Activated naive CD4-positive, alpha-beta T cell treated with anti-CD3 and anti-CD28 coated beads, Interleukin-2, amount 50 U/mL, for 24 hours (primary cell): ENCODE measurements at regions not wholly inside any gene's neighbourhood (a gene's known extent, or its start where the extent isn't known, plus 50 kb on each side); places are given as distances from the start of the nearest gene placed in this dataset.

Experiments used
- H3K27ac Mint-ChIP-seq: one replicate; pipeline ENCODE4 v1.8.0; 2021; ENCODE audit warnings: mild to moderate bottlenecking, mixed read lengths
- H3K27me3 Mint-ChIP-seq: one replicate; pipeline ENCODE4 v1.8.0; 2021; ENCODE audit warnings: mixed read lengths
- H3K36me3 Mint-ChIP-seq: one replicate; pipeline ENCODE4 v1.8.0; 2021; ENCODE audit warnings: mixed read lengths
- H3K4me1 Mint-ChIP-seq: one replicate; pipeline ENCODE4 v1.8.0; 2021; ENCODE audit warnings: mixed read lengths
- H3K4me3 Mint-ChIP-seq: one replicate; pipeline ENCODE4 v1.8.0; 2021; ENCODE audit warnings: mild to moderate bottlenecking, mixed read lengths
- H3K9me3 Mint-ChIP-seq: one replicate; pipeline ENCODE4 v1.8.0; 2021; ENCODE audit warnings: mixed read lengths

DNA sequence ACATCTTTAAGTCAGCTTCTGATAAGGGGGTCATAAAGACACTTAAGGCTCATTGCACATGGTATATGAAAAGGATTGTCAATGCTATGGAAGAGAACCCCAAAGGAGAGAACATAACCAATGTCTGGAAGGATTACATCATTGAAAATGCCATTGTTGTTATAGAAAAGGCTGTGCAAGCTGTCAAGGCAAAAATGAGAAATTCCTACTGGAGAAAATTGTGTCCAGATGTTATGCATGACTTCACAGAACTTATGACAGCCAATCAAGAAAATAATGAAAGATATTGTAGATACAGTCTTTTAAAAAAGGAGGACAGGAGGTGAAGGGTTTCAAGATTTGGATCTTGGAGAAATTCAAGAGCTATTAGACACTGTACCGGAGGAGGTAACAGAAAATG is 96.3 kb upstream of the MBNL1 start:
- Mint-ChIP-seq H3K27ac (no peak overlapping the region), H3K4me3 (no peak overlapping the region), H3K27me3 (no peaks in the 10 kb centered on the region), H3K4me1 (no peaks in the 10 kb centered on the region), H3K9me3 (no peaks in the 10 kb centered on the region), H3K36me3 (peaks cover 8% of the 10 kb centered on the region)

DNA sequence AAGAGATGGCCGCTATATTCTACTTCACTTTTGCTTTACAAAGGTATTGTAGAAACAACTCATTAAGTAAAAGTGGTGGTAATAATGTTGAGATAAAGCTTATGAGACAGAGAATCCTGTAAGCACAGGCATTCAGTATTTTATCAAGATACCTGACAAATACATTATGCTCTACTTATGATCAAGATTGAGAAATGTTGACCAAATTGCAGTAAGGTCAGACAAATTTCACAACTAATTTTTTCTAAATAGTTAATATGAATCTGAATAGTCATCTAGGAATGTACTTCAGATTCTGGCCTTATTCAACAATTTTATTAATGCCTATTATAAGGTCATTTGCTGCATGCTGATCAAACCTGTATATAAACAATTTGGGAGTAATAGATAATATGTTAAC is 95.1 kb upstream of the MBNL1 start:
- Mint-ChIP-seq H3K4me3 (no peak overlapping the region), H3K27ac (no peak overlapping the region), H3K36me3 (peaks cover 8% of the 10 kb centered on the region), H3K9me3 (no peaks in the 10 kb centered on the region), H3K27me3 (no peaks in the 10 kb centered on the region), H3K4me1 (peaks cover 11% of the 10 kb centered on the region)

DNA sequence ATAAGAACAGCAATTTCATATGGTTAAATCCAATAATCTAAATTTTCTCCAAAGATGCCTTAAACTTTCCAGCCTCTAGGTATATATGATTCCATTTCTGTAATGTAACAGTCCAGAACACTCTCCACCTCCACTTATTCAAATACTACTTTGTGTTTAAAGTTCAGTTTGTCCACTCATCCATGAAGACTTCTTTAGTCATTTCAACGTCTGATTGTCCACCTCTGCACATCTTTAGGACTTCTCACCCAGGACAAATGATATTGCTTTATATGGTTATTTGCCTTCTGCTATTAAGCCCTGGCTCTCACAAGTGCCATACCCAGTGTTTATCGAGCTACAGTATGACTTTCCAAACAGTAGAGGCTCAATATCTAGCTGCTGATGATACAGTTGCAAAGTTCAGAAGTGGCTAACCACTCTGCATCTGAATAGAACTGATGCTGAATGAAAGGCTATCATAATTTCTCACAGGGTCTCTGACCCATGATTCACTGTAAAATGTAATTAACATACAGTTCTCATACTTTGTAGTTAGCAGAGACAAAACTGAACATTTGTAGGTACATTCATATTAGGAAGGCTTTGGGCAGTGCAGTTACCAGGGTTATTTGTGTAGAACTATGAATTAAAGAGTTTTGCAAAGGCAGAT is 93.7 kb upstream of the MBNL1 start:
- Mint-ChIP-seq H3K9me3 (no peaks in the 10 kb centered on the region), H3K4me3 (no peak overlapping the region), H3K4me1 (peaks cover 25% of the 10 kb centered on the region), H3K36me3 (peaks cover 8% of the 10 kb centered on the region), H3K27ac (no peak overlapping the region), H3K27me3 (no peaks in the 10 kb centered on the region)

DNA sequence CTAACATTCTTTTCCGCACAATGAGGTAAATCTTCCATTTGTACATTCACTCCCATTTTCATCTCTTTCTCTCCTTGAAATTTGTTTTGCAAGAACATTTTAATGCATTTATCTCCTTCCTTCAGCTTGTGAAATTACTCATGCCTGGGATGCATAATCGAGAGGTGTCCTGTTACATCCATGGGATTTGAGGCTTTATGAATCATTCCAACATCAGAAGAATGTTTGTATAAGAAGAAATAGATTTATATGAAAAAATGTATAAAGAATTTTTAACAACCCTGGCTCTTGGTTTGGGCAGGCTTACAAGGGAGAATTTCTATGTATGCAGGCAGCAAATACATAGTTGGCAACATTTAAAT is 93.2 kb upstream of the MBNL1 start:
- Mint-ChIP-seq H3K4me3 (no peak overlapping the region), H3K4me1 (peaks cover 27% of the 10 kb centered on the region), H3K27me3 (no peaks in the 10 kb centered on the region), H3K27ac (no peak overlapping the region), H3K9me3 (no peaks in the 10 kb centered on the region), H3K36me3 (peaks cover 8% of the 10 kb centered on the region)

DNA sequence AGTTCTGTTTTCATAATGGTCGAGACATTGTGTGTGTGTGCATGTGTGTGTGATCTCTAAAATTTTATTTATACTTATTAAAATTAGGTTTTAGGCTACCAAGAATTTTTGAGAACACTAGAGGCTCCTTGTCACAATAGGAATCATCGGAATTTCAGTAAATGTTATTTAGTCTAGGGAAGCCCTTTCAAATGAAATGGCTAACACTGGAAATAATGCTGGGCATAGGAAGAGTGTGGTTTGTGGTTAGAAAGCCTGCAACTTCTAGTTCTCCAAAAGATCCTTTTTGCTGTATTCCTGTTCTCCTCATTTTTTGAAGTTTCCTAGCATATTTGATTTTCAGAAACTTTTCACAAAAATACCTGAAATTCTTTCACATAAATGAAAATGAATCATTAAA is 92.5 kb upstream of the MBNL1 start:
- Mint-ChIP-seq H3K27ac (no peak overlapping the region), H3K27me3 (no peaks in the 10 kb centered on the region), H3K36me3 (peaks cover 8% of the 10 kb centered on the region), H3K9me3 (no peaks in the 10 kb centered on the region), H3K4me3 (no peak overlapping the region), H3K4me1 (peaks cover 34% of the 10 kb centered on the region)

DNA sequence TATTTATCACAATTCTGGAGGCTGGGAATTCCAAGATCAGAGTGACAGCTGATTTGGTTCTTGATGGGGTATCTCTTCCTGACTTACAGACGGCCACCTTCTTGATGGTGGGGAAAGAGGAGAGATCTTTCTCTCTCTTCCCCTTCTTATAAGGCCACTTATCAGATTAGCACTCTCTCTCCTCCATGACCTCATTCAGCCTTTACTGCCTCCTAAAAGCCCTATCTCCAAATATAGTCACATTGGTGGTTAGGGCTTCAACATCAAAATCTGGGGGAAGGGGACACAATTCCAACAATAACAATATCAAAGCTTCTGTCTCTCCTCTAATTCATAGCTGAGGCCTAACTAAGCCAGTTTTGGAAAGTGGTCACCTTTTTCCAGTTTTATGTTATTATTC is 91.7 kb upstream of the MBNL1 start:
- no peak overlapping the region for H3K27ac Mint-ChIP-seq
- H3K4me1 Mint-ChIP-seq = peaks cover 40% of the 10 kb centered on the region
- H3K4me3 Mint-ChIP-seq = no peak overlapping the region
- H3K9me3 Mint-ChIP-seq = no peaks in the 10 kb centered on the region
- H3K36me3 Mint-ChIP-seq = peaks cover 6% of the 10 kb centered on the region
- H3K27me3 Mint-ChIP-seq = no peaks in the 10 kb centered on the region

DNA sequence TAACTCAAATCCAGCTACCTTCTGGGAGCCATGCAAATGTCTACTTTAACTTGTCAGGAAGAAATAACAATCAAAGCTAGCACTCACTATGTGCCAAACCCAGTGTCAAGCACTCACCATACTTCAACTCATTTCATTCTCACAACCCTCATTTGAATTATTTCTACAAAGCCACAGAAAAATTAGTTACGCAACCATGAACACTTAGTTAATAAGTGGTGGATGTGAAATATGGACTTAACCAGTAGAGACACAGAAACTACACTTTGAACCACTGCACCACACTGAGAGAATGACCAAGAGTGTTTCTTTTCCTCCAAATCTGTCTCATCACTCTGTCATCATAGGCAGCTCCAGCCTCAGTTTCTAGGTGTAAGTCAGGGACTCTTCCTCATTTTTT is 91.0 kb upstream of the MBNL1 start:
- Mint-ChIP-seq H3K27me3 (no peaks in the 10 kb centered on the region), H3K27ac (no peak overlapping the region), H3K9me3 (no peaks in the 10 kb centered on the region), H3K36me3 (peaks cover 1% of the 10 kb centered on the region), H3K4me3 (no peak overlapping the region), H3K4me1 (peaks cover 48% of the 10 kb centered on the region)

DNA sequence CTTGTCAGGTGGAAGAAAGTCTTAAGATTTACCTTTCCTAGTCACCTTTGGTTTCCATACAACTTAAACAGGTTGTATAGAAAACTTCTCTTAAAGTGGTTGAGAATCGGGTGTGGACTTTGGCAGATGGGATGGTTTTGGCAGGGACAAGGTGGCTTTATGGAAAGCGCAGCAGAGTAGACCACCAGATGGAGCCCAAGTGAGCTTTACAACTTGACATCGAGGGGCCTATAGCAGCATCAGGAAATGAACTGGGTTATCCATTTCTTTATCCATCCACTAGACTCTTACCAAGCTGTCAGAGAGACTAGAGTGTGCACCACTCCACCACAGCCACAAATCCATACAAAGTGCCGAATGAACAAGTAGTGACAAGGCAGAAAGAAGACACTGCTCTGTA is 85.3 kb upstream of the MBNL1 start:
- Mint-ChIP-seq H3K4me3 (peak overlapping the region; percentile 67), H3K9me3 (no peaks in the 10 kb centered on the region), H3K4me1 (peaks cover 84% of the 10 kb centered on the region), H3K36me3 (no peaks in the 10 kb centered on the region), H3K27me3 (no peaks in the 10 kb centered on the region), H3K27ac (peak overlapping the region; percentile 92)

DNA sequence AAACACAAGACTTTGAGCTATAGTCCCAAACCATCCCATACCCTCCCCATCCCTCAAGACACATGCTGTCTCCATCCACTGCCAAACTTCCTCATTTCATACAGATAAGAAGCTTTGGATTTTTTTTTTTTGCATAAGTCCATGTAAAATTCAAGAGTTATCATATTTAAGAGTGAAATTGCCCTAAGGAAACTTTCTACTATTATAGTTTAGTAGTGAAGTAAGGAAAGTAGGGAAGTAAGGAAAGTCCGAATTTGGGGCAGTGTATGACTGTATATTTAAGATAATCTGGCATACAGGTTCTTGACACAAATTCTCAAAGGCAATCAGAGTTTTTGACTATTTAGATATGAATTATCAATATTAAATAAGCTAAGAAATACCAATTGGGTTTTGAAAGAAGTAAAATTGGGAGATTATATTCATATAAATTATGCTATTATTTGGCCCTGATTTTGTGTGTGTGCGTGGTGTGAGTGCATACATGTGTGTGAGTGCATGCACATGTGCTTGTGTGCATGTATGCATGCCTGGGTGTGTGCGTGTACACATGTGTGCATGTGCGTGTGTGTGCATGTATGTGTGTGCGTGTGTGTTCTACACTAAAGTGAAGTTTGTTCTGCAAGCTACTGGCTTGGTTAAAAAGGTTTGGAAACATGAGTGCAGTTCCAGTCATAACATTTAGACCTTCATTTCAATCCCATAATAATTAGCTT is 83.6 kb upstream of the MBNL1 start:
- Mint-ChIP-seq H3K4me3 (no peak overlapping the region), H3K27ac (no peak overlapping the region), H3K9me3 (no peaks in the 10 kb centered on the region), H3K27me3 (no peaks in the 10 kb centered on the region), H3K36me3 (no peaks in the 10 kb centered on the region), H3K4me1 (peaks cover 84% of the 10 kb centered on the region)

DNA sequence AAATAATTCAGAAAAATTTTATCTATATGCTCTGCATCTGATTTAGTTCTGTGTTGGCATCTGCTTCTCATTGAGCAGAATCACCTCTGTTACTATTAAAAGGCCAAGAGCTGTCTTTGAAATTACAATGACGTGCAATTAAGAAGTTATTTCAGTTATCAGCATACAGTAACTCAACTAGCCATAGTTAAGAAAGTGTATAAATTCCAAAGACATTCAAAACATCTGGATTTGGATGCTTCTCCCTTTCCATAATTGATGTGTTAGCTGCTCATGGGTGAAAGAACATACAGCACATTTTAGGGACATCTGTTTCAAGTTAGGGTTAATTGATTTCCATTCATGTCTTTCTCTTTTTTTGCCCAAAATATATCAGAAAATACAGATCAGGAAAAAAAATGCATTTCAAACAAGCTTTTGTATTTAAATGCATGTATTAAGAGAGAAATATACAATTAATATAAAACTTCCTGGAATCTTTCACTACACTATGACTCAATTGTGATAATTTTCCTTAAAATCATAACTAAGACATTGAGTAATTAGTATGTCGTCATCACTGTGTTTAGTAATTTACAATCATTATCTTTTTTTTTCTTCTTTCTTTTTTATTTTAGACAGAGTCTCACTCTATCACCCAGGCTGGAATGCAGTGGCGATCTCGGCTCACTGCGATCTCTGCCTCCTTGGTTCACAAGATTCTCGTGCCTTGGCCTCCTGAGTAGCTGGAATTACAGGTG is 82.7 kb upstream of the MBNL1 start:
- no peak overlapping the region for H3K27ac Mint-ChIP-seq
- H3K27me3 Mint-ChIP-seq = no peaks in the 10 kb centered on the region
- H3K9me3 Mint-ChIP-seq = no peaks in the 10 kb centered on the region
- H3K4me1 Mint-ChIP-seq = peaks cover 87% of the 10 kb centered on the region
- H3K36me3 Mint-ChIP-seq = no peaks in the 10 kb centered on the region
- no peak overlapping the region for H3K4me3 Mint-ChIP-seq

DNA sequence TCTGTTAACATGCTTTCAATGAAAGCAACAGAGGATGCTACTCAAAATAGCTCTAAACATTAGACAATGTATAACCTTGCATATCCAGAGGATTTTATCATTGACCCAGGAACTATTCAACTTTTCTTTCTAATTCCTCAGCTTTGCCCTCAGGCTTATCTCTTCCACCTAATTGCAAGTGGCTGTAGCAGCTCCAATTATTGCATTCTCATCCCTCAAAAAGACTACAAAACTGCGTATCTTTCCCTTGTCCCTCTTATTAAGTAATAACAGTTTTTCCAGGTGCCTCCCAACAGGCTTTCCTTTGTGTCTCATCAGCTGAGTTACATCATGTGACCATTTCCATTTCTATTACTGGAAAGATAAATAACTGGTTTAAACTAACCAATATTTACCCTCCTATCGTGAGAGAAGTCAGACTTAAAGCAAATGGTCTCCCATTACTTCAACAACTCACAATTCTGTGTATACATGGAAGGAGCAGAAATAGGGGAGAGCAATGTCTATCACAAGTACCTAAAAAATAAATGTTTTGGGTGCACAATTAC is 78.0 kb upstream of the MBNL1 start:
- peak overlapping the region; percentile 81 for H3K27ac Mint-ChIP-seq
- no peaks in the 10 kb centered on the region for H3K27me3 Mint-ChIP-seq
- peaks cover 83% of the 10 kb centered on the region for H3K4me1 Mint-ChIP-seq
- H3K9me3 Mint-ChIP-seq = no peaks in the 10 kb centered on the region
- H3K36me3 Mint-ChIP-seq = no peaks in the 10 kb centered on the region
- peak overlapping the region; percentile 2 for H3K4me3 Mint-ChIP-seq

DNA sequence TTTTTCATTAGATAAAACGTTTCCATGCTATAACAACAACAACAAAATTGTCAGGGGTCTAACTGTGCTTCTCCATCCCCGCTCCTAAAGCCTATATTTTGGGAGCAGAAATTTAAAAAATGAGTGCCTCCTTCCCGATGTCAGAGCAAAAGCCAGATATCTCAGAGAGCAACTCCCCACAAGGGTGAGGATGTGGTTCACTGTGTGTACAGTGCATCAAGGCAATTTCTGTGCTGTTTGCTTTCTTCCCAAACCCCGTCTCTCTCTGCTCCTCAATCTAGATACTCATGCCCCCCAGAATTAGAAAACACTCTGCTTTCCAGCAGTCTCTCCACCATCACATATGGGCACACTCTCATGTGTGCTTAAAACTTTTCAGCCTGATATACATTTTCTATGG is 76.7 kb upstream of the MBNL1 start:
- peak overlapping the region; percentile 94 for H3K27ac Mint-ChIP-seq
- H3K27me3 Mint-ChIP-seq = no peaks in the 10 kb centered on the region
- peaks cover 87% of the 10 kb centered on the region for H3K4me1 Mint-ChIP-seq
- H3K9me3 Mint-ChIP-seq = no peaks in the 10 kb centered on the region
- H3K36me3 Mint-ChIP-seq = no peaks in the 10 kb centered on the region
- H3K4me3 Mint-ChIP-seq = peak overlapping the region; percentile 71

DNA sequence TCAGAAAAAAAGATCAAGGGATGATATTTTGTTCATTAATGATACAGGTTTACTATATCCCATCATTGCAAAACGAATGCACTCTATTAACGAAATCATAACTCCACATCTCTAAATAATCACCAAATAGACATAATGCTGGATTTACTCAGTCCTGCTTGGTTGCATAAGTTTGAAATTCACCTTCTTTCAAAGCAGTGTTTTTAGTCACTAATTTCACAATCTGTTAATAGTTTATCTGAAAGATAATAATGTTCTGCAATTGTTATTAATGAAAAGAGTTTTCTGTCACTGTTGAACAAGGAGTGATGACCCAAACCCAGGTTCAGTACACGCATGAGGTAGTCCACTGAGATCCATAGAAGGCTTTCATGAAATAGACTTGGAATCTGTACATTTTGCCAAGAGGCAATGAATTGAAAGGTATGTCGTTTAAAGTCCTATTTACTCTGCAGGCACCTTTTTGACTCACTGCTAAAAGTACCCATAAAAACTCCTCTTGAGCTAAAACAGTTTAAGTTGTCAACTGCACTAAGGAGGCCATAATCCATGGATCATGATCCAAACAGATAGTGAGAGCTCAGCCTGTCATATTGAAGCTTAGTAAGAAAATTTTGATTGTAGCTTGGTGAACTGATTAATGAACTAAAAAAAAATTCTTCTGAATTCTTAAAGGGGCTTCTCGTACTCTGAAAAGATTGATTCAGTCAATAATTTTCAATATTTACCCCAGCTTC is 75.6 kb upstream of the MBNL1 start:
- Mint-ChIP-seq H3K4me1 (peaks cover 87% of the 10 kb centered on the region), H3K36me3 (no peaks in the 10 kb centered on the region), H3K9me3 (no peaks in the 10 kb centered on the region), H3K4me3 (peak overlapping the region; percentile 85), H3K27me3 (no peaks in the 10 kb centered on the region), H3K27ac (peak overlapping the region; percentile 95)

DNA sequence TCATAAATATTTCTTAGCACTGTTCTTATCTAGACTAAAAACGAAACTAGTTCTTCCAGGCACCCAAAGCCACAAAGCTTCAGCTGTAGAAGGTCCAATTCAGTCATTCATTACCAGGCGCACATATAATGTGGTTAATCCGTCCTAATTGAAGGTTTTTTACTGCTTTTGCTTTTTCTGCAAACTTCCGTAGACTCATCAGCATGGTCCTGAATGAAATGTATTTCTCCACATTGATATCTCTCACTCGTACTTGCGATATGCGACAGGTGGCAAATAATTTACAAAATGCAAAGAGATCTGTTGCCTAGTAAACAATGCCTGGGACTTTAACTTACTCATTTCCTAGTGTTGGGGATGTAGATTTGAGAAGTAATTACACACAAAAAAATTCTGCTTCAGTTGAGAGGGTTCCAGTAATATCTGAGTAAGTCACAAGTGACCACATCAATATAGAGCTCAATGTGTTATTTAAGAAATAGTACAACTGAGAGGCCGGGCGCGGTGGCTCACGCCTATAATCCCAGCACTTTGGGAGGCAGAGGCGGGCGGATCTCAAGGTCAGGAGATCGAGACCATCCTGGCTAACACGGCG is 75.0 kb upstream of the MBNL1 start:
- no peaks in the 10 kb centered on the region for H3K9me3 Mint-ChIP-seq
- H3K4me3 Mint-ChIP-seq = peak overlapping the region; percentile 85
- no peaks in the 10 kb centered on the region for H3K36me3 Mint-ChIP-seq
- no peaks in the 10 kb centered on the region for H3K27me3 Mint-ChIP-seq
- H3K4me1 Mint-ChIP-seq = peaks cover 87% of the 10 kb centered on the region
- H3K27ac Mint-ChIP-seq = peak overlapping the region; percentile 95

DNA sequence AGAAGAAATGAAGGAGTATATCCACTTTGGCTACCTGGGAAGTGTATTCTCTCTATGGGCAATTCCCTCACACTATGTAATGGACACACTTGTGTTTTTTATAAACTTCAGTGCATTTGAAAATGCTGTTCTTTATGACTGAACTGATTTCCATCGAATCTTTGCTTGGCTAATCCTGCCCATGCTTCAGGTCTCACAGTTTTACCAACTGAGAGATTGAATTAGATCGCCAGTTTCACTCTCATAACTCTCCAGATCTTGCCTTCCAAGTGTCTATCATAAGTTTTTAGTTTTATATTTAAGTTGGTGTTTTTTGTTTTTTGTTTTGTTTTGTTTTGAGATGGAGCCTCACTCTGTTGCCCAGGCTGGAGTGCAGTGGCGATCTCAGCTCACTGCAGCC is 73.5 kb upstream of the MBNL1 start:
- peak overlapping the region; percentile 68 for H3K4me3 Mint-ChIP-seq
- peaks cover 87% of the 10 kb centered on the region for H3K4me1 Mint-ChIP-seq
- no peaks in the 10 kb centered on the region for H3K36me3 Mint-ChIP-seq
- H3K27ac Mint-ChIP-seq = peak overlapping the region; percentile 98
- H3K27me3 Mint-ChIP-seq = no peaks in the 10 kb centered on the region
- no peaks in the 10 kb centered on the region for H3K9me3 Mint-ChIP-seq
